A549 (cell line): ENCODE measurements at regions not wholly inside any gene's neighbourhood (a gene's known extent, or its start where the extent isn't known, plus 50 kb on each side); places are given as distances from the start of the nearest gene placed in this dataset.

ENCODE experiments used
- ESRRA ChIP-seq: fragments of 150-350 bp; IDR thresholded peaks from 2 replicates; pipeline ENCODE4 v1.6.1; 2014; ENCODE audit warnings: mild to moderate bottlenecking, low read length, borderline replicate concordance
- NPAS2 ChIP-seq: fragments of 250-450 bp; sonication (Bioruptor Pico); IDR thresholded peaks from 2 replicates; pipeline ENCODE4 v1.8.0; 2022; ENCODE audit warnings: mild to moderate bottlenecking, moderate library complexity, borderline replicate concordance
- POLR2A ChIP-seq: IDR thresholded peaks from 2 replicates; pipeline ENCODE4 v1.6.1; 2012; ENCODE audit warnings: mild to moderate bottlenecking, low read length
- SMC3 ChIP-seq: fragments of >200 bp; sonication (Bioruptor Twin); formaldehyde crosslinking; IDR thresholded peaks from 3 replicates; pipeline ENCODE4 v1.6.1; 2018; ENCODE audit warnings: inconsistent platforms
- TF ChIP-seq, protein P1 (sequence below): fragments of >200 bp; sonication (Bioruptor Twin); formaldehyde crosslinking; IDR thresholded peaks from 3 replicates; pipeline ENCODE4 v1.5.1; 2016
- TF ChIP-seq, protein P2 (sequence below): fragments of 200-600 bp; sonication (generic); IDR thresholded peaks from 2 replicates; pipeline ENCODE4 v1.6.1; 2016; ENCODE audit warnings: antibody characterized with exemption, mild to moderate bottlenecking, moderate library complexity

DNA sequence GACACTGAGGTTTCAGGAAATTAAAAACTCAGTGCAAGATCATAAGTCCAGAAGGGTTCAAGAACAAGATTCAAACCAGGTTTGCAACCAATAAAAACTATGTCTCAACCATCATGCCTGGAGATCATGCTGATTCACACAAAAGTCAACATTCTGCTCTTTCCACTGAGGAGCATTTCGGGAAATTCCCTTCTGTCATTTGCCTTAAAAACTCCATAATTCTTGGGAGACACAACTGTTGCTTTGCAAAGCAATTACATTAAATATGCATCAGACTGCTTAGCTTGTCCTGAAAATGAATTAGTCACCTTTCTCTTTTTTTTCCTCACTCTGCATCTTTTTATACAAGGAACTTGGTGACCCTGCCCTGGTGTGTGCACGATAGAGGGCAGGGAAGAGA lies 275.9 kb upstream of the ZNF462 start:
- TF ChIP-seq, protein P1, sequence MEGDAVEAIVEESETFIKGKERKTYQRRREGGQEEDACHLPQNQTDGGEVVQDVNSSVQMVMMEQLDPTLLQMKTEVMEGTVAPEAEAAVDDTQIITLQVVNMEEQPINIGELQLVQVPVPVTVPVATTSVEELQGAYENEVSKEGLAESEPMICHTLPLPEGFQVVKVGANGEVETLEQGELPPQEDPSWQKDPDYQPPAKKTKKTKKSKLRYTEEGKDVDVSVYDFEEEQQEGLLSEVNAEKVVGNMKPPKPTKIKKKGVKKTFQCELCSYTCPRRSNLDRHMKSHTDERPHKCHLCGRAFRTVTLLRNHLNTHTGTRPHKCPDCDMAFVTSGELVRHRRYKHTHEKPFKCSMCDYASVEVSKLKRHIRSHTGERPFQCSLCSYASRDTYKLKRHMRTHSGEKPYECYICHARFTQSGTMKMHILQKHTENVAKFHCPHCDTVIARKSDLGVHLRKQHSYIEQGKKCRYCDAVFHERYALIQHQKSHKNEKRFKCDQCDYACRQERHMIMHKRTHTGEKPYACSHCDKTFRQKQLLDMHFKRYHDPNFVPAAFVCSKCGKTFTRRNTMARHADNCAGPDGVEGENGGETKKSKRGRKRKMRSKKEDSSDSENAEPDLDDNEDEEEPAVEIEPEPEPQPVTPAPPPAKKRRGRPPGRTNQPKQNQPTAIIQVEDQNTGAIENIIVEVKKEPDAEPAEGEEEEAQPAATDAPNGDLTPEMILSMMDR = no peak
- no peak for TF ChIP-seq ESRRA
- no peak for TF ChIP-seq POLR2A
- TF ChIP-seq NPAS2 (CRISPR knock-in tag) = no peak
- TF ChIP-seq, protein P2, sequence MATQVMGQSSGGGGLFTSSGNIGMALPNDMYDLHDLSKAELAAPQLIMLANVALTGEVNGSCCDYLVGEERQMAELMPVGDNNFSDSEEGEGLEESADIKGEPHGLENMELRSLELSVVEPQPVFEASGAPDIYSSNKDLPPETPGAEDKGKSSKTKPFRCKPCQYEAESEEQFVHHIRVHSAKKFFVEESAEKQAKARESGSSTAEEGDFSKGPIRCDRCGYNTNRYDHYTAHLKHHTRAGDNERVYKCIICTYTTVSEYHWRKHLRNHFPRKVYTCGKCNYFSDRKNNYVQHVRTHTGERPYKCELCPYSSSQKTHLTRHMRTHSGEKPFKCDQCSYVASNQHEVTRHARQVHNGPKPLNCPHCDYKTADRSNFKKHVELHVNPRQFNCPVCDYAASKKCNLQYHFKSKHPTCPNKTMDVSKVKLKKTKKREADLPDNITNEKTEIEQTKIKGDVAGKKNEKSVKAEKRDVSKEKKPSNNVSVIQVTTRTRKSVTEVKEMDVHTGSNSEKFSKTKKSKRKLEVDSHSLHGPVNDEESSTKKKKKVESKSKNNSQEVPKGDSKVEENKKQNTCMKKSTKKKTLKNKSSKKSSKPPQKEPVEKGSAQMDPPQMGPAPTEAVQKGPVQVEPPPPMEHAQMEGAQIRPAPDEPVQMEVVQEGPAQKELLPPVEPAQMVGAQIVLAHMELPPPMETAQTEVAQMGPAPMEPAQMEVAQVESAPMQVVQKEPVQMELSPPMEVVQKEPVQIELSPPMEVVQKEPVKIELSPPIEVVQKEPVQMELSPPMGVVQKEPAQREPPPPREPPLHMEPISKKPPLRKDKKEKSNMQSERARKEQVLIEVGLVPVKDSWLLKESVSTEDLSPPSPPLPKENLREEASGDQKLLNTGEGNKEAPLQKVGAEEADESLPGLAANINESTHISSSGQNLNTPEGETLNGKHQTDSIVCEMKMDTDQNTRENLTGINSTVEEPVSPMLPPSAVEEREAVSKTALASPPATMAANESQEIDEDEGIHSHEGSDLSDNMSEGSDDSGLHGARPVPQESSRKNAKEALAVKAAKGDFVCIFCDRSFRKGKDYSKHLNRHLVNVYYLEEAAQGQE = no peak
- TF ChIP-seq SMC3 = no peak
